Astrocyte of the cerebellum (primary cell): ENCODE measurements at regions not wholly inside any gene's neighbourhood (a gene's known extent, or its start where the extent isn't known, plus 50 kb on each side); places are given as distances from the start of the nearest gene placed in this dataset.
A peak's percentile ranks its signal among the peaks of the same experiment; 100 is the strongest.

Source experiments
- DNase-seq: peaks from one replicate; pipeline ENCODE4 v3.0.0-alpha.2; 2011; ENCODE audit warnings: low read depth
- H3K4me3 ChIP-seq: 2 replicates; pipeline ENCODE4 v1.5.1; 2011; ENCODE audit warnings: mild to moderate bottlenecking, low read depth, low read length, moderate library complexity
- in situ Hi-C: cut with HindIII; loops from 2 replicates; pipeline ENCODE4 v1.10.0; 2017; ENCODE audit warnings: low sequenced_read_pairs
- TF ChIP-seq, protein P1 (sequence below): IDR thresholded peaks from 2 replicates; pipeline ENCODE4 v1.5.1; 2012; ENCODE audit warnings: low read length, low read depth, moderate library complexity, mild to moderate bottlenecking; ENCODE audit errors: missing control alignments

DNA sequence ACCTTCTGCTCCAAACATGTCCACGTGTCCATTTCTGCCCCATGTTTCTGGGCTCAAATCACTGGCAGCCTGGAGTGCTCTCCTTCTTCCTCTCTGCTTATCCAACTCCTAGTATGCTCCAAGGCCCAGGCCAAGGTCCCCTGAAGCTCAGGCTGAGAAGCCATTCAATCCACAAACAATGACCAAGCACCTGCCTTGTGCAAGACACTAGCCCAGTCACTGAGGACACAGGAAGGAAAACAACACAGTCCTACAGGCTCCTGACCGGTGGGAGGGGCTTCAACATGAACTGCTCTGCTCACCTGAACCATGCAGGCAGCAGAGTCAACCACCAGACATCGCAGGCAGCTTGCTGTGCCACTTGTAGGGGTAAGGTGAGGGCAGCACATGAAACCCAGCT is 93.6 kb downstream of the RPL27A start:
- in situ Hi-C loops, result no loop called here
- DNase-seq, result no peak
- TF ChIP-seq, protein P1, sequence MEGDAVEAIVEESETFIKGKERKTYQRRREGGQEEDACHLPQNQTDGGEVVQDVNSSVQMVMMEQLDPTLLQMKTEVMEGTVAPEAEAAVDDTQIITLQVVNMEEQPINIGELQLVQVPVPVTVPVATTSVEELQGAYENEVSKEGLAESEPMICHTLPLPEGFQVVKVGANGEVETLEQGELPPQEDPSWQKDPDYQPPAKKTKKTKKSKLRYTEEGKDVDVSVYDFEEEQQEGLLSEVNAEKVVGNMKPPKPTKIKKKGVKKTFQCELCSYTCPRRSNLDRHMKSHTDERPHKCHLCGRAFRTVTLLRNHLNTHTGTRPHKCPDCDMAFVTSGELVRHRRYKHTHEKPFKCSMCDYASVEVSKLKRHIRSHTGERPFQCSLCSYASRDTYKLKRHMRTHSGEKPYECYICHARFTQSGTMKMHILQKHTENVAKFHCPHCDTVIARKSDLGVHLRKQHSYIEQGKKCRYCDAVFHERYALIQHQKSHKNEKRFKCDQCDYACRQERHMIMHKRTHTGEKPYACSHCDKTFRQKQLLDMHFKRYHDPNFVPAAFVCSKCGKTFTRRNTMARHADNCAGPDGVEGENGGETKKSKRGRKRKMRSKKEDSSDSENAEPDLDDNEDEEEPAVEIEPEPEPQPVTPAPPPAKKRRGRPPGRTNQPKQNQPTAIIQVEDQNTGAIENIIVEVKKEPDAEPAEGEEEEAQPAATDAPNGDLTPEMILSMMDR, result no peak
- no peak overlapping the region for H3K4me3 ChIP-seq

DNA sequence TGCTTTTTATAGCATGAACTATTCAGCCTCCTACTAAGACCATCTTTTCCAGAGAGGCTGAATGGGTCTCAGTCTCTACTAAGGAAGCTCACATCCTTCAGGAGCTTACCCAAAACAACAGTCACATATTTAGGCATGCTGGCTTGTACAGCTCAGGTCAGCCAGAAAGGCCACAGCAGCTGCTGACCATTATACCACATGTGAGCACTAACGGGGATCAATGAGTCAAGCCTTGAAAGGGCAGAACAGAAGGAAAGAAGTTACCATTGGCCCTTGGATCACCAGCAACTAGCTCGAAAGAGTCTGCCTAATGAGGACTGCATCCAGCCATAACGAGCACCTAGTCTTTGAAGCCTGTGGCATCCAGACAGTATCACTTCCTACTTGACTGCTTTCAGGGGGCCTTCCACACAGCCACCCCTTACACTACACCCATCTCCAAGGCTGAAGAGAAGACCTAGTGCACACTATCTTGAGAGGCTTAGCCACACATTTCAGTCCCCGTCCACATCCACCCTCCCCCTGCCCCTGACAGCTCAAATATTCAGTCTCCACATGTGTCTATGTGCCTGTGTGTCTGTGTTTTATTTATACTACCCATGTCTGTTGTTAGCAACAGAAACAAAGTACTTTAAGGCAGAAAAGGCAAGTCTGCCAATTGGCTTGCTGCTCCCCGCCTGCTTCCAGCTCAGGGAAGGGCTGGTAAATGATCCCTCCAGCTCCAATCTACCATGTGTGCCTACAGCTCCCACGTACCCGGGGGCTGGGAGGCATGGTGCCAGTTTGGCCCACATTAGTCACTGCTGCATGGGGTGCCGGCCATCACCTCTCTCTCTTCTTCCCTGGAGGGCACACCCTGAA is 95.5 kb downstream of the RPL27A start:
- peak; percentile 42 for DNase-seq
- in situ Hi-C loops, result no loop called here
- no peak overlapping the region for H3K4me3 ChIP-seq
- TF ChIP-seq, protein P1, result no peak

DNA sequence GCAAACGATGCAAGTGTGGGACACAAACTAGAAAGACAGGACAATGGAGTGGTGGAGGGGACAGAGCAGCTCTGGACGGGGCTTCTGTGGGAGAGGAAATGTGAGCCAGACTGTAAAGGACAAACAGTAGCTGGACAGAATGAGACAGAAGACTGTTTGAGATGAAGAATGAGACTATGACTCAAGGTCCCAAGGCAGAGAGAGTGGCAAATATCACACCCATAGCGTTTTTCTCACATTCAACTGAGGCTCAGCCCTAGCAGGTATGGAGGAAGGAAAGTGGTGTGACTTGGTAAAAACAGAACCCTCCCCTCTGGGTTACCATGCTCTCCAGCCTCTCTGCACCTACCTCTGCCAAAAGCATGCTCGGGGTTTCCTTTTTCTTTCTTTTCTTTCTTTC is 96.5 kb downstream of the RPL27A start:
- H3K4me3 ChIP-seq, result no peak overlapping the region
- TF ChIP-seq, protein P1, result no peak
- no peak for DNase-seq
- in situ Hi-C loops, result no loop called here

DNA sequence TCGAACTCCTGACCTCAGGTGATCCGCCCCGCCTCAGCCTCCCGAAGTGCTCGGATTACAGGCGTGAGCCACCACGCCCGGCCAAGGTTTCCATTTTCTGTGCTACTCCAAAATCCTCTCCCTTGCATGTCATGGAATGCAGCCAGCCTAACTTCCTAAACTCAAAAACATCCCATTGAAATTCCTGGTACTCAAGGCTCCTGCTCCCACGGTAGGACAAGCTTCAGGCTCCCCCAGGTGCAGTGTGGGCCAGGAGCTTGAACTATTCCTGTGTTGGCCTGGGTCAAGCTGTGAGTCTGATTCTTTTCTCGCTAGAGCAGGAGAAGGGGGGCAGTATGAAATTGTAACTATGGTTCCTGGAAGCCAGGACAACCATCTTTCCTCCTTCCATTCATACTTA is 97.1 kb downstream of the RPL27A start:
- H3K4me3 ChIP-seq, result no peak overlapping the region
- in situ Hi-C loops, result no loop called here
- TF ChIP-seq, protein P1, result no peak
- no peak for DNase-seq

DNA sequence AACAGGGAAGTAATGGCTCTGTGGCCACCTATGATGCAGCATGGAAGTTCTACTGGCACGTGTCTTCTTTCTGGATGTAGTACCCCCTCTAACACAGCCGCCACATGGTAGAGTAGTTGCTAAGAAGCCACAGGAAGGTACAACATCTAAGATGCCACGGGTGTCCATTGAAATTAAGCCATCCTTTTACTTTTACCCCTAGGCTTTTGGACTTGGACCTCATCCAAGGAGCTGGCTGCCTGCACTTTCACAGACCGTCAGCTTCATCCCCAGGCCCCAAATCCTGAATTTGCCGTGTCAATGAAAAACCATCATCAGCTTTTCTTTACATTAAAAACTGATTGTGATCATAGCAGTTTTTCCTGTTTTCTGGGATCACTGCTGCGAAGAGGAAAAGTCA is 102.4 kb downstream of the RPL27A start:
- in situ Hi-C loops, result no loop called here
- no peak for DNase-seq
- TF ChIP-seq, protein P1, result no peak

DNA sequence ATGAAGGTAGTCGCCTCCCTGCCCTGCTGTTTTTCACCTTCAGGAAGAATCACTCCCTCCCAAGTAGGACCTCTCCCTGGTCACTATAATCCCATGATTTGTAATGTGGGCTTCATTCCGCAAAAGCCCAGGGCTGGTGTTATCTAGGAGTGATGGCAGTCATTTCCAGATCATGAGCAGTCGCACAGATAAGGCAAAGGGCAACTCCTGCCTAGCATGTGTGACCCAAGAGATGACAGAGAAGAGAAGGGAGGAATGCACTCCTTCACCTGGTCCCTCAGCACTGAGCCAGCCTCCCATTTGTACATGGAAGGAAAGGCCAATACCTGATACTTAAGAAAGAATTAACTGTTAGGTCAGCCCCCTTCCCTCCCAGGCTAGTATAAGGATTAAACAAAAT is 102.9 kb downstream of the RPL27A start:
- in situ Hi-C loops, result no loop called here
- H3K4me3 ChIP-seq, result no peak overlapping the region
- TF ChIP-seq, protein P1, result no peak
- no peak for DNase-seq

More for the DNA sequence above, 102.4 kb downstream of the RPL27A start:
- no peak overlapping the region for H3K4me3 ChIP-seq
